Keratinocyte (primary cell): ENCODE measurements at regions not wholly inside any gene's neighbourhood (a gene's known extent, or its start where the extent isn't known, plus 50 kb on each side); places are given as distances from the start of the nearest gene placed in this dataset.

Experiments used
- DNase-seq: peaks from one replicate; pipeline ENCODE4 v3.0.0-alpha.2; 2011; ENCODE audit warnings: low read depth, missing footprints, low spot score
- FAIRE-seq: peaks from 2 replicates; lab custom pipeline; 2011; peaks lifted over from hg19 to GRCh38; lab: Jason Lieb, UNC
- H2AFZ ChIP-seq: 2 replicates; pipeline ENCODE4 v1.6.0; 2012; ENCODE audit warnings: low read length, control low read depth, inconsistent platforms; ENCODE audit not compliant: control insufficient read depth
- H3K27ac ChIP-seq: 2 replicates; pipeline ENCODE4 v1.5.1; 2011; ENCODE audit warnings: low read length; ENCODE audit not compliant: control insufficient read depth, insufficient read depth
- H3K27me3 ChIP-seq: 3 replicates; pipeline ENCODE4 v1.6.0; 2011; ENCODE audit warnings: low read length; ENCODE audit not compliant: control insufficient read depth, insufficient read depth; ENCODE audit errors: extremely low read depth
- H3K36me3 ChIP-seq, 2 experiments: 2 replicates in 1 of 2; 3 replicates in 1 of 2; pipeline ENCODE4 v1.5.1; 2011; ENCODE audit warnings: low read length in 2 of 2, mild to moderate bottlenecking in 1 of 2; ENCODE audit not compliant: control insufficient read depth in 2 of 2, insufficient read depth in 2 of 2; ENCODE audit errors: extremely low read depth in 1 of 2
- H3K4me1 ChIP-seq: 3 replicates; pipeline ENCODE4 v1.5.1; 2011; ENCODE audit warnings: low read length; ENCODE audit not compliant: control insufficient read depth, insufficient read depth; ENCODE audit errors: extremely low read depth
- H3K4me2 ChIP-seq: 3 replicates; pipeline ENCODE4 v1.6.0; 2011; ENCODE audit warnings: low read depth, low read length; ENCODE audit not compliant: control insufficient read depth, insufficient read depth; ENCODE audit errors: extremely low read depth
- H3K4me3 ChIP-seq, 3 experiments: fragments of 200-600 bp in 1 of 3; sonication (generic) in 1 of 3; 2 replicates in 2 of 3; 3 replicates in 1 of 3; pipeline ENCODE4 v1.5.1; 2011 to 2016; ENCODE audit warnings: low read length in 3 of 3, mild to moderate bottlenecking in 3 of 3, control low read depth in 2 of 3, inconsistent platforms in 1 of 3, low read depth in 1 of 3, mixed read lengths in 1 of 3, mixed run types in 1 of 3, moderate library complexity in 1 of 3; ENCODE audit not compliant: control insufficient read depth in 2 of 3, insufficient read depth in 2 of 3; ENCODE audit errors: extremely low read depth in 1 of 3
- H3K79me2 ChIP-seq: 2 replicates; pipeline ENCODE4 v1.6.0; 2012; ENCODE audit warnings: low read length; ENCODE audit not compliant: control insufficient read depth, insufficient read depth
- H3K9ac ChIP-seq: 3 replicates; pipeline ENCODE4 v1.6.0; 2011; ENCODE audit warnings: low read length; ENCODE audit not compliant: control insufficient read depth, insufficient read depth; ENCODE audit errors: extremely low read depth
- H3K9me1 ChIP-seq: 3 replicates; pipeline ENCODE4 v1.6.0; 2011; ENCODE audit warnings: low read length; ENCODE audit not compliant: control insufficient read depth, insufficient read depth; ENCODE audit errors: extremely low read depth
- H3K9me3 ChIP-seq: 2 replicates; pipeline ENCODE4 v1.5.1; 2012; ENCODE audit warnings: low read depth, low read length; ENCODE audit not compliant: control insufficient read depth
- H4K20me1 ChIP-seq: 3 replicates; pipeline ENCODE4 v1.6.0; 2011; ENCODE audit warnings: low read length; ENCODE audit not compliant: control insufficient read depth, insufficient read depth; ENCODE audit errors: extremely low read depth
- EZH2 ChIP-seq: IDR thresholded peaks from one replicate; pipeline ENCODE4 v1.6.1; 2012; ENCODE audit warnings: inconsistent platforms, mild to moderate bottlenecking, low read length, moderate library complexity
- dilution Hi-C: fragments of 300-500 bp; cut with MboI; formaldehyde crosslinking; loops from one replicate; pipeline ENCODE4 v1.7.0; 2020; ENCODE audit warnings: low sequenced_read_pairs; ENCODE audit not compliant: extremely low pct_ligation_motif_present
- TF ChIP-seq, protein P1 (sequence below), 3 experiments: IDR thresholded peaks in 1 of 3; conservative IDR thresholded peaks in 1 of 3; optimal IDR thresholded peaks in 1 of 3; 2 replicates in 2 of 3; 3 replicates in 1 of 3; pipeline versions ENCODE3 to v1.5.1; 2011; ENCODE audit warnings: low read length in 3 of 3, mild to moderate bottlenecking in 3 of 3, moderate library complexity in 2 of 3, control low read depth in 1 of 3, inconsistent platforms in 1 of 3; ENCODE audit not compliant: insufficient read depth in 2 of 3; ENCODE audit errors: extremely low read depth in 1 of 3

DNA sequence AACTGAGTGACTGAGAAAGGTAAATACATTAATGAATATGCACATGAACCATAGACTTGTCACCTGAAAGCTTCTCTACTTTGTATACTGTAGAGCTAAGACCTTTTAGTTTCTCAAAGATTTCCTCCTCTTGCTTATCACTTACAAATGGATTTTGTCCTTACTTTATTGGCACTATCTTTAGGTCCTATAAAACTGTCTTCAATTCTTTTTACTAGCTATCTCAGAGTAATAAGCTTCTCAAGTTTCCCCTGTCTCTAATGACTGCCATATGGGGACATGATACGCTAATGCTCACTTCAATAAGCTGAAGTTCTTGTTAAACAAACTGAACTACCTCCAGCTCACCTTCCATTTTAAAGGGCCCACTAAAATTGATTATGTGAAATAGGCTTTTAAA is 468.2 kb upstream of the CCDC196 start:
- Histone ChIP-seq H4K20me1 (no peaks in the 10 kb centered on the region), H2AFZ (no peak overlapping the region), H3K79me2 (no peaks in the 10 kb centered on the region), H3K9me1 (no peaks in the 10 kb centered on the region), H3K9ac (no peak overlapping the region), H3K4me1 (no peaks in the 10 kb centered on the region), H3K4me3 (no peak overlapping the region), H3K4me2 (no peak overlapping the region), H3K9me3 (no peaks in the 10 kb centered on the region), H3K27ac (no peak overlapping the region), H3K27me3 (no peaks in the 10 kb centered on the region), H3K36me3 (no peaks in the 10 kb centered on the region)
- dilution Hi-C loops: no loop called here
- DNase-seq (no peak), FAIRE-seq (no peak)
- TF ChIP-seq, protein P1, sequence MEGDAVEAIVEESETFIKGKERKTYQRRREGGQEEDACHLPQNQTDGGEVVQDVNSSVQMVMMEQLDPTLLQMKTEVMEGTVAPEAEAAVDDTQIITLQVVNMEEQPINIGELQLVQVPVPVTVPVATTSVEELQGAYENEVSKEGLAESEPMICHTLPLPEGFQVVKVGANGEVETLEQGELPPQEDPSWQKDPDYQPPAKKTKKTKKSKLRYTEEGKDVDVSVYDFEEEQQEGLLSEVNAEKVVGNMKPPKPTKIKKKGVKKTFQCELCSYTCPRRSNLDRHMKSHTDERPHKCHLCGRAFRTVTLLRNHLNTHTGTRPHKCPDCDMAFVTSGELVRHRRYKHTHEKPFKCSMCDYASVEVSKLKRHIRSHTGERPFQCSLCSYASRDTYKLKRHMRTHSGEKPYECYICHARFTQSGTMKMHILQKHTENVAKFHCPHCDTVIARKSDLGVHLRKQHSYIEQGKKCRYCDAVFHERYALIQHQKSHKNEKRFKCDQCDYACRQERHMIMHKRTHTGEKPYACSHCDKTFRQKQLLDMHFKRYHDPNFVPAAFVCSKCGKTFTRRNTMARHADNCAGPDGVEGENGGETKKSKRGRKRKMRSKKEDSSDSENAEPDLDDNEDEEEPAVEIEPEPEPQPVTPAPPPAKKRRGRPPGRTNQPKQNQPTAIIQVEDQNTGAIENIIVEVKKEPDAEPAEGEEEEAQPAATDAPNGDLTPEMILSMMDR (optimal IDR thresholded peaks at IDR 0.05 in 1 of 3, IDR thresholded peaks at IDR 0.05 in 1 of 3, conservative IDR thresholded peaks at IDR 0.05 in 1 of 3; ENCODE audit: extremely low read depth in 1 of 3, insufficient read depth in 2 of 3, low read length in 3 of 3): no peak
- no peak for TF ChIP-seq EZH2

DNA sequence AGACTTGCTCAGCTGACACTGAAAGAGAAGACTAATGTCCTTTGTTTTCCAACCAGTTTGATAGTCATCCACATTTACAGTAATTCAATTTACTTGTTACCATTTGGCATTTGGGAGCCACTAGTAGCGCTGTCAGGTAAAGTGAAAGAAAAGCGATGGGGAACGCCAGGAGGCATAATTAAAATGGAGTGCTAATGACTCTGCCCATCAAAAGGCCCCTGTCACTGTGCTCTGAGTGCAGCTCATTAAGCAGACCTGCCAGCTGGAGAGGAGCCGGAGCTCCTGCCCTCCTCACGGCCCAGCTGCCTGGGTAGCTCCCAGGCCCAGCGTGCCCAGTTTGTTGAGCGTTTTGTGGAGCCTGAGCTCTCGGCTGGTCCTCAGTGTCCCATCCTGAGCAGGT is 463.6 kb upstream of the CCDC196 start:
- no peaks in the 10 kb centered on the region for H3K9me1 ChIP-seq
- H4K20me1 ChIP-seq: no peaks in the 10 kb centered on the region
- no peaks in the 10 kb centered on the region for H3K79me2 ChIP-seq
- no peaks in the 10 kb centered on the region for H3K27me3 ChIP-seq
- H3K4me2 ChIP-seq: no peak overlapping the region
- H3K9ac ChIP-seq: no peak overlapping the region
- dilution Hi-C loops: no loop called here
- FAIRE-seq (no peak), DNase-seq (no peak)
- no peak overlapping the region for H2AFZ ChIP-seq
- no peaks in the 10 kb centered on the region for H3K9me3 ChIP-seq
- no peaks in the 10 kb centered on the region for H3K4me1 ChIP-seq
- TF ChIP-seq EZH2: no peak
- TF ChIP-seq, protein P1 (optimal IDR thresholded peaks at IDR 0.05 in 1 of 3, IDR thresholded peaks at IDR 0.05 in 1 of 3, conservative IDR thresholded peaks at IDR 0.05 in 1 of 3; ENCODE audit: extremely low read depth in 1 of 3, insufficient read depth in 2 of 3, low read length in 3 of 3): no peak
- H3K4me3 ChIP-seq: no peak overlapping the region
- no peaks in the 10 kb centered on the region for H3K36me3 ChIP-seq
- no peak overlapping the region for H3K27ac ChIP-seq
